Cardiac muscle cell (in vitro differentiated cells and primary cell): ENCODE measurements at regions not wholly inside any gene's neighbourhood (a gene's known extent, or its start where the extent isn't known, plus 50 kb on each side); places are given as distances from the start of the nearest gene placed in this dataset.

Experiments
- DNase-seq, 2 donors: peaks; one replicate each; pipeline versions ENCODE4 v3.0.0 to v3.0.0-alpha.2; 2010 to 2017; ENCODE audit warnings: low read depth in 1 of 2, low spot score in 1 of 2
- H3K27ac ChIP-seq: fragments of 200-600 bp; sonication (generic); 2 replicates; pipeline ENCODE4 v1.5.1; 2016
- H3K27me3 ChIP-seq: fragments of 200-600 bp; sonication (generic); 2 replicates; pipeline ENCODE4 v1.6.0; 2016; ENCODE audit warnings: control low read depth
- H3K36me3 ChIP-seq: fragments of 200-600 bp; sonication (generic); 2 replicates; pipeline ENCODE4 v1.5.1; 2016; ENCODE audit warnings: control low read depth
- H3K4me1 ChIP-seq: fragments of 200-600 bp; sonication (generic); 2 replicates; pipeline ENCODE4 v1.8.1; 2017; ENCODE audit warnings: low read depth, mild to moderate bottlenecking, mixed run types
- H3K4me3 ChIP-seq: fragments of 200-600 bp; sonication (generic); 2 replicates; pipeline ENCODE4 v1.5.1; 2016; ENCODE audit warnings: mild to moderate bottlenecking
- H3K9me3 ChIP-seq: fragments of 200-600 bp; sonication (generic); 2 replicates; pipeline ENCODE4 v1.5.1; 2017; ENCODE audit warnings: low read depth, mild to moderate bottlenecking, control low read depth
- TF ChIP-seq, protein P1 (sequence below): IDR thresholded peaks from 2 replicates; pipeline ENCODE4 v1.5.1; 2012; ENCODE audit warnings: low read depth, mild to moderate bottlenecking, low read length

DNA sequence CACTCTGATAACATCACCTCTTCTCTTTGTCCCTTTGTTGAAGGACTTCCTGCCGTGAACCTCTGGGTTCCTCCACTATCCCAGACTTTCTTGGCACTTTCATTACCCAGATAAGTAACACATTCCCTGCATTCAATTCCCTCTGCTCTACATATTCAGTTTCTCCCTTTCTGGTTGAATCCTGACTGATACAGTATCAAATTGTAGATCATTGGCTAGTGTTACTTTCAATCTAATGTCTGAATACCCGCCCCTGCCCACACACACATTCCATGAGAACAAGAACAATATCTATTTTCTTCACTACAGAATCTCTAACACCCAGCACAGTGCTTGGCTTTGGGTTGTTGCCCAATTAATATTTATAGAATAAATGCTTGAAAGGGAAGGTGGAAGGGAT lies 163.5 kb downstream of the ABHD5 start:
- peaks cover 29% of the 10 kb centered on the region for H3K27me3 ChIP-seq
- H3K9me3 ChIP-seq, result no peaks in the 10 kb centered on the region
- peak in 1 of 2 donors; percentile 9 for DNase-seq
- H3K36me3 ChIP-seq, result no peaks in the 10 kb centered on the region
- H3K4me3 ChIP-seq, result no peak overlapping the region
- H3K27ac ChIP-seq, result no peak overlapping the region
- TF ChIP-seq, protein P1, sequence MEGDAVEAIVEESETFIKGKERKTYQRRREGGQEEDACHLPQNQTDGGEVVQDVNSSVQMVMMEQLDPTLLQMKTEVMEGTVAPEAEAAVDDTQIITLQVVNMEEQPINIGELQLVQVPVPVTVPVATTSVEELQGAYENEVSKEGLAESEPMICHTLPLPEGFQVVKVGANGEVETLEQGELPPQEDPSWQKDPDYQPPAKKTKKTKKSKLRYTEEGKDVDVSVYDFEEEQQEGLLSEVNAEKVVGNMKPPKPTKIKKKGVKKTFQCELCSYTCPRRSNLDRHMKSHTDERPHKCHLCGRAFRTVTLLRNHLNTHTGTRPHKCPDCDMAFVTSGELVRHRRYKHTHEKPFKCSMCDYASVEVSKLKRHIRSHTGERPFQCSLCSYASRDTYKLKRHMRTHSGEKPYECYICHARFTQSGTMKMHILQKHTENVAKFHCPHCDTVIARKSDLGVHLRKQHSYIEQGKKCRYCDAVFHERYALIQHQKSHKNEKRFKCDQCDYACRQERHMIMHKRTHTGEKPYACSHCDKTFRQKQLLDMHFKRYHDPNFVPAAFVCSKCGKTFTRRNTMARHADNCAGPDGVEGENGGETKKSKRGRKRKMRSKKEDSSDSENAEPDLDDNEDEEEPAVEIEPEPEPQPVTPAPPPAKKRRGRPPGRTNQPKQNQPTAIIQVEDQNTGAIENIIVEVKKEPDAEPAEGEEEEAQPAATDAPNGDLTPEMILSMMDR, result no peak
- no peaks in the 10 kb centered on the region for H3K4me1 ChIP-seq

DNA sequence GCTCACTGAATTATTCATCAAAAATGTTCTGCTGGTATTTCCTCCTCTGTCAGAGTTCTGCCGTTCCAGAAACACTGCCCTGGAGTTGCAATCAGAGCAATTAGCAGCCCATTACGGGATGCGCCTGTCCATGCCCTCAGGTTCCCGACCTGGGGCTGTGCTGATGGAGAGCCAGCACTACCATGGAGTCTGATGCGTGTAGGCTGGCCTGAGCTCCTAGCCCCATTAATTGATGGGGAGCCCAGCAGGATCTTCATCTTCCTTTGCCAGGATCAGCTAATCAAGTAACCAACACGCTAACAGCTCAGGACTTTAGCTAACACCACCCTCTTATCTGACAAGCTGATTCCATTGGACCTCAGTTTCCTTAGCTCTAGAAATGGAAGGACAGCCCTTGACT lies 164.2 kb downstream of the ABHD5 start:
- Histone ChIP-seq H3K27me3 (peaks cover 33% of the 10 kb centered on the region), H3K4me1 (no peaks in the 10 kb centered on the region), H3K4me3 (no peak overlapping the region), H3K9me3 (no peaks in the 10 kb centered on the region), H3K27ac (no peak overlapping the region), H3K36me3 (no peaks in the 10 kb centered on the region)
- TF ChIP-seq, protein P1, result no peak
- no peak for DNase-seq

GRCh38 chr3:43855674-43856299 lies 165.0 kb downstream of the ABHD5 start:
- H3K9me3 ChIP-seq, result no peaks in the 10 kb centered on the region
- no peak overlapping the region for H3K4me3 ChIP-seq
- H3K27me3 ChIP-seq, result peaks cover 34% of the 10 kb centered on the region
- no peaks in the 10 kb centered on the region for H3K36me3 ChIP-seq
- H3K4me1 ChIP-seq, result no peaks in the 10 kb centered on the region
- no peak overlapping the region for H3K27ac ChIP-seq
- DNase-seq, result peak; percentile 71 to 78
- TF ChIP-seq, protein P1, result peak; percentile 94

- no peaks in the 10 kb centered on the region for H3K36me3 ChIP-seq
- H3K27me3 ChIP-seq, result peaks cover 34% of the 10 kb centered on the region
- H3K4me3 ChIP-seq, result no peak overlapping the region
- TF ChIP-seq, protein P1, result no peak
- no peaks in the 10 kb centered on the region for H3K4me1 ChIP-seq
- no peak overlapping the region for H3K27ac ChIP-seq
- H3K9me3 ChIP-seq, result no peaks in the 10 kb centered on the region
- no peak for DNase-seq
These were observed 165.6 kb downstream of the ABHD5 start for GRCh38 chr3:43856351-43856750.

DNA sequence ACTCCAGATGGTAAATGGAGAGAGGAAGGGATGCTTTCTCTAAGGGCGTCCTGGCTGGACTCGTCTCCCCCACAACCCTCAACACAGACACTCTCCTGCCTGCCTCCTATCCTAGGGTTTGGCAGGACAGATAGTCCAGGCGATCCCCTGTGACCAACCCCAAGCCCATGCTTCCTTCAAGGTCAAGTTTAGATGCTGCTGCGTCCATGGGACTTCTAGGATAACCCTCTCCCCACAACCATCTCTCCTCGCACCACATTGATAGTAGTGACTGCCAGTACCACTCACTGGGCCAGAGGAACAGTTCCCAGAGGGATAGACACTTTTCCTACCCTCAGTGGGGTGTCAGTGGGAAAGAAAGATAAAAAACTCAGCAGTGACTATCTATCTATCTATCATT lies 166.0 kb downstream of the ABHD5 start:
- Histone ChIP-seq H3K27me3 (peaks cover 34% of the 10 kb centered on the region), H3K27ac (no peak overlapping the region), H3K4me3 (no peak overlapping the region), H3K9me3 (no peaks in the 10 kb centered on the region), H3K36me3 (no peaks in the 10 kb centered on the region), H3K4me1 (no peaks in the 10 kb centered on the region)
- DNase-seq, result no peak
- TF ChIP-seq, protein P1, result no peak
